GM13977 (cell line): ENCODE measurements at regions not wholly inside any gene's neighbourhood (a gene's known extent, or its start where the extent isn't known, plus 50 kb on each side); places are given as distances from the start of the nearest gene placed in this dataset.

ENCODE experiments used
- DNase-seq: peaks from one replicate; pipeline ENCODE4 v3.0.0; 2012; ENCODE audit warnings: low spot score
- CTCF ChIP-seq: IDR thresholded peaks from 2 replicates; pipeline ENCODE4 v1.5.1; 2012; ENCODE audit warnings: mild to moderate bottlenecking, control low read depth; ENCODE audit not compliant: insufficient read depth; ENCODE audit errors: extremely low read depth, missing control alignments
- in situ Hi-C: fragments of 300-500 bp; cut with MboI; formaldehyde crosslinking; loops from one replicate; pipeline ENCODE4 v1.12.0; 2022; ENCODE audit warnings: low sequenced_read_pairs, low pct_unique_long_range_greater_than_20kb, mixed read lengths, inconsistent platforms; ENCODE audit not compliant: unreplicated experiment

GRCh38 chr4:128366212-128366611 is 78.6 kb upstream of the PGRMC2 start:
- DNase-seq: no peak
- TF ChIP-seq CTCF: no peak
- in situ Hi-C loops: no loop called here

- in situ Hi-C loops: no loop called here
- no peak for TF ChIP-seq CTCF
Observed at GRCh38 chr4:128364565-128364964, 77.0 kb upstream of the PGRMC2 start.

GRCh38 chr4:128363966-128364365 is 76.4 kb upstream of the PGRMC2 start:
- no peak for TF ChIP-seq CTCF
- in situ Hi-C loops: no loop called here
- no peak for DNase-seq

More at GRCh38 chr4:128364565-128364964, 77.0 kb upstream of the PGRMC2 start:
- no peak for DNase-seq

GRCh38 chr4:128362760-128363159 is 75.1 kb upstream of the PGRMC2 start:
- in situ Hi-C loops: no loop called here

GRCh38 chr4:128359422-128359821 is 71.8 kb upstream of the PGRMC2 start:
- TF ChIP-seq CTCF: no peak
- in situ Hi-C loops: no loop called here
- peak; percentile 5 for DNase-seq

More at GRCh38 chr4:128362760-128363159, 75.1 kb upstream of the PGRMC2 start:
- TF ChIP-seq CTCF: no peak
- no peak for DNase-seq

- in situ Hi-C loops: no loop called here
- no peak for TF ChIP-seq CTCF
- no peak for DNase-seq
Observed at GRCh38 chr4:128358913-128359279, 71.3 kb upstream of the PGRMC2 start.
